ENCODE measurements at regions not wholly inside any gene's neighbourhood (a gene's known extent, or its start where the extent isn't known, plus 50 kb on each side); places are given as distances from the start of the nearest gene placed in this dataset.

- H3K36me3 ChIP-seq (ENCODE audit: insufficient read depth, low read length), result no peaks in the 10 kb centered on the region
- H3K36me3 Mint-ChIP-seq, result no peaks in the 10 kb centered on the region
- no peak overlapping the region for H3K4me3 ChIP-seq (ENCODE audit: low read length)
- H3K27me3 Mint-ChIP-seq, result peaks cover 19 to 64% of the 10 kb centered on the region in 2 donors
- H3K27ac ChIP-seq (ENCODE audit: low read depth, low read length), result no peak overlapping the region
- no peak for DNase-seq
- H3K4me1 ChIP-seq (ENCODE audit: insufficient read depth, low read length), result no peaks in the 10 kb centered on the region
- no peak overlapping the region for H3K27ac Mint-ChIP-seq
- no peaks in the 10 kb centered on the region for H3K27me3 ChIP-seq (ENCODE audit: insufficient read depth, low read length, poor library complexity, severe bottlenecking)
- H3K4me3 Mint-ChIP-seq, result no peak overlapping the region
- H3K9me3 Mint-ChIP-seq, result peaks cover 0 to 10% (median 5%) of the 10 kb centered on the region in 5 donors
- POLR2A ChIA-PET, result no interaction called here
- H3K9me3 ChIP-seq (ENCODE audit: low read length), result no peaks in the 10 kb centered on the region
- no peaks in the 10 kb centered on the region for H3K4me1 Mint-ChIP-seq
- CTCF ChIA-PET, result no interaction called here
Measured at GRCh38 chr6:152918991-152919390, 63.9 kb downstream of the FBXO5 start.

DNA sequence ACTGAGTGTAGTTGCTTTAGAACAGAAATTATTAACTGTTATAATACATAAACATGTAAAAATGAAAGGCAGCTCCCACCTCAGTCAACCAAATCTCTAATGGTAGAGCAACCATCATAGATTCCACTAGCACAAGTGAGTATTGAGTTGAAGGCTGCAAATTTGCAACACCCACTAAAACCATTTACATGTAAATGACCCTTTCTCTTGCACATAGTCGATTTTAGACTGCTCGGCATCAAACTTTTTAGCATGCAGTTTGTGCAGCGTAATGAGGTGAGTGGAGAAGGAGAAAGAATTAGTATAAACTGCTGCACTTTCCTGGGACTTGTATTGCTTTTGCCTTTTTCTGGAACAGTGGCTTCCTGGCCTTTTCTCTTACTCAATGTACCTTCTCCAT lies 62.8 kb downstream of the FBXO5 start:
- H3K4me1 Mint-ChIP-seq, result no peaks in the 10 kb centered on the region
- Histone ChIP-seq H3K27ac (ENCODE audit: low read depth, low read length) (no peak overlapping the region), H3K9me3 (ENCODE audit: low read length) (no peaks in the 10 kb centered on the region), H3K4me1 (ENCODE audit: insufficient read depth, low read length) (no peaks in the 10 kb centered on the region), H3K4me3 (ENCODE audit: low read length) (no peak overlapping the region), H3K27me3 (ENCODE audit: insufficient read depth, low read length, poor library complexity, severe bottlenecking) (no peaks in the 10 kb centered on the region), H3K36me3 (ENCODE audit: insufficient read depth, low read length) (no peaks in the 10 kb centered on the region)
- peaks cover 0 to 3% (median 0%) of the 10 kb centered on the region in 5 donors for H3K9me3 Mint-ChIP-seq
- H3K27me3 Mint-ChIP-seq, result peaks cover 16 to 62% of the 10 kb centered on the region in 2 donors
- POLR2A ChIA-PET, result no interaction called here
- no peak overlapping the region for H3K27ac Mint-ChIP-seq
- no peak for DNase-seq
- H3K36me3 Mint-ChIP-seq, result no peaks in the 10 kb centered on the region
- CTCF ChIA-PET, result no interaction called here
- H3K4me3 Mint-ChIP-seq, result no peak overlapping the region
